Breast epithelium (tissue), 3 donors: ENCODE measurements at regions not wholly inside any gene's neighbourhood (a gene's known extent, or its start where the extent isn't known, plus 50 kb on each side); places are given as distances from the start of the nearest gene placed in this dataset.

Source experiments
- POLR2A ChIP-seq: fragments of 450-650 bp; IDR thresholded peaks from one replicate; pipeline ENCODE4 v1.6.1; 2016; ENCODE audit warnings: antibody characterized with exemption, mild to moderate bottlenecking, moderate library complexity
- POLR2AphosphoS5 ChIP-seq, 3 donors: sonication (generic); formaldehyde crosslinking; IDR thresholded peaks; one replicate each; pipeline ENCODE4 v1.6.1; 2017; ENCODE audit warnings: antibody characterized with exemption in 3 of 3
- TF ChIP-seq, protein P1 (sequence below), 3 donors: fragments of 450-650 bp; IDR thresholded peaks; one replicate each; pipeline ENCODE4 v1.5.1; 2016 to 2017; ENCODE audit warnings: antibody characterized with exemption in 3 of 3, mild to moderate bottlenecking in 3 of 3, moderate library complexity in 3 of 3

- TF ChIP-seq, protein P1, sequence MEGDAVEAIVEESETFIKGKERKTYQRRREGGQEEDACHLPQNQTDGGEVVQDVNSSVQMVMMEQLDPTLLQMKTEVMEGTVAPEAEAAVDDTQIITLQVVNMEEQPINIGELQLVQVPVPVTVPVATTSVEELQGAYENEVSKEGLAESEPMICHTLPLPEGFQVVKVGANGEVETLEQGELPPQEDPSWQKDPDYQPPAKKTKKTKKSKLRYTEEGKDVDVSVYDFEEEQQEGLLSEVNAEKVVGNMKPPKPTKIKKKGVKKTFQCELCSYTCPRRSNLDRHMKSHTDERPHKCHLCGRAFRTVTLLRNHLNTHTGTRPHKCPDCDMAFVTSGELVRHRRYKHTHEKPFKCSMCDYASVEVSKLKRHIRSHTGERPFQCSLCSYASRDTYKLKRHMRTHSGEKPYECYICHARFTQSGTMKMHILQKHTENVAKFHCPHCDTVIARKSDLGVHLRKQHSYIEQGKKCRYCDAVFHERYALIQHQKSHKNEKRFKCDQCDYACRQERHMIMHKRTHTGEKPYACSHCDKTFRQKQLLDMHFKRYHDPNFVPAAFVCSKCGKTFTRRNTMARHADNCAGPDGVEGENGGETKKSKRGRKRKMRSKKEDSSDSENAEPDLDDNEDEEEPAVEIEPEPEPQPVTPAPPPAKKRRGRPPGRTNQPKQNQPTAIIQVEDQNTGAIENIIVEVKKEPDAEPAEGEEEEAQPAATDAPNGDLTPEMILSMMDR (IDR thresholded peaks at IDR 0.05): no peak
- TF ChIP-seq POLR2AphosphoS5 (IDR thresholded peaks at IDR 0.05): no peak
- TF ChIP-seq POLR2A: no peak
Measured at GRCh38 chrX:69069876-69070275, 95.4 kb downstream of the PJA1 start.
